ENCODE measurements at regions not wholly inside any gene's neighbourhood (a gene's known extent, or its start where the extent isn't known, plus 50 kb on each side); places are given as distances from the start of the nearest gene placed in this dataset.

- H3K56ac ChIP-seq (ENCODE audit: extremely low read depth, insufficient read depth, low read length), result no peak overlapping the region
- in situ Hi-C loops (cut with MboI; ENCODE audit: low sequenced_read_pairs) (loop anchor here (25.0 kb wide), 2 partner anchors 1292 to 1817 kb away; partner anchors contain the start of gene TEX47), dilution Hi-C loops (cut with HindIII; ENCODE audit: low sequenced_read_pairs, unreplicated experiment) (no loop called here), intact Hi-C loops (cut with micrococcal nuclease) (no loop called here)
- no peak overlapping the region for H3K9ac ChIP-seq (ENCODE audit: low read depth, low read length)
- no peak overlapping the region for H3K27ac ChIP-seq (ENCODE audit: insufficient read depth, low read length)
- no peak overlapping the region for H2AFZ ChIP-seq (replicated peaks; ENCODE audit: low read length, poor library complexity)
- no TSS peak for BruUV-seq (replicated peaks)
- H2BK5ac ChIP-seq (ENCODE audit: low read depth, low read length, poor library complexity, severe bottlenecking), result no peak overlapping the region
- no peak overlapping the region for H4K91ac ChIP-seq (ENCODE audit: insufficient read depth, low read depth, low read length)
- H2AK9ac ChIP-seq (replicated peaks; ENCODE audit: low read depth, low read length, poor library complexity), result no peak overlapping the region
- no peak overlapping the region for H3K14ac ChIP-seq (replicated peaks; ENCODE audit: low read depth, low read length)
- no peak overlapping the region for H4K8ac ChIP-seq (ENCODE audit: low read depth in 2 of 2, low read length in 2 of 2)
- no peak overlapping the region for H3K18ac ChIP-seq (ENCODE audit: low read depth, low read length)
- H3K4ac ChIP-seq (ENCODE audit: low read depth, low read length), result no peak overlapping the region
- no peak overlapping the region for H2BK120ac ChIP-seq (ENCODE audit: low read depth, low read length)
- no peak overlapping the region for H3K4me2 ChIP-seq (ENCODE audit: low read depth, low read length)
- H3K79me1 ChIP-seq (ENCODE audit: low read depth in 1 of 2, low read length in 2 of 2), result no peaks in the 10 kb centered on the region
- no peak overlapping the region for H3K23ac ChIP-seq (ENCODE audit: low read depth, low read length)
- H3K36me3 ChIP-seq (ENCODE audit: control insufficient read depth, insufficient read depth, low read length), result no peaks in the 10 kb centered on the region
- ChIA-PET POLR2A (ENCODE audit: unreplicated experiment) (no interaction called here), CTCF (no interaction called here)
- no peak for ATAC-seq (ENCODE audit: low read depth)
- DNase-seq, result no peak
- no peaks in the 10 kb centered on the region for H3K27me3 ChIP-seq (ENCODE audit: control insufficient read depth, insufficient read depth, low read length)
- no peak overlapping the region for H2BK20ac ChIP-seq (ENCODE audit: low read depth, low read length)
- no peaks in the 10 kb centered on the region for H3K9me1 ChIP-seq (ENCODE audit: insufficient read depth, low read length)
- no peaks in the 10 kb centered on the region for H4K20me1 ChIP-seq (ENCODE audit: insufficient read depth, low read length)
- no peak overlapping the region for H4K5ac ChIP-seq (ENCODE audit: low read depth, low read length)
- TF ChIP-seq MAZ (IDR thresholded peaks at IDR 0.05; ENCODE audit: borderline replicate concordance, low read depth, low read length), result no peak
- no peak for TF ChIP-seq USF2 (IDR thresholded peaks at IDR 0.05; ENCODE audit: low read depth, low read length)
- no peak for TF ChIP-seq NFE2L2 (IDR thresholded peaks at IDR 0.05; ENCODE audit: low read depth, low read length)
- TF ChIP-seq BHLHE40 (IDR thresholded peaks at IDR 0.05; ENCODE audit: low read depth, low read length), result no peak
- no peak for TF ChIP-seq RFX5 (IDR thresholded peaks at IDR 0.05; ENCODE audit: low read depth, low read length)
- TF ChIP-seq CHD1 (IDR thresholded peaks at IDR 0.05; ENCODE audit: low read depth, low read length), result no peak
- TF ChIP-seq CTCF (conservative IDR thresholded peaks at IDR 0.05; ENCODE audit: low read depth, low read length), result no peak
- no peak for TF ChIP-seq RCOR1 (IDR thresholded peaks at IDR 0.05; ENCODE audit: insufficient replicate concordance, low read length)
- TF ChIP-seq RAD21 (IDR thresholded peaks at IDR 0.05; ENCODE audit: low read length), result no peak
- TF ChIP-seq POLR2A (IDR thresholded peaks at IDR 0.05; ENCODE audit: low read depth, low read length), result no peak
- TF ChIP-seq FOS (IDR thresholded peaks at IDR 0.05; ENCODE audit: low read depth, low read length), result no peak
- TF ChIP-seq MAFK (IDR thresholded peaks at IDR 0.05; ENCODE audit: low read depth, low read length), result no peak
- no peak for TF ChIP-seq ELK1 (IDR thresholded peaks at IDR 0.05; ENCODE audit: borderline replicate concordance, low read depth, low read length)
- TF ChIP-seq MXI1 (IDR thresholded peaks at IDR 0.05; ENCODE audit: borderline replicate concordance, low read depth, low read length), result no peak
- TF ChIP-seq SMC3 (IDR thresholded peaks at IDR 0.05; ENCODE audit: low read depth, low read length), result no peak
- no peak for TF ChIP-seq CEBPB (IDR thresholded peaks at IDR 0.05; ENCODE audit: low read depth, low read length)
- no CpG with 5 or more reads among the region's 3 CpGs for WGBS, 2 experiments (ENCODE audit: extremely low coverage in 2 of 2, insufficient read length in 1 of 2)
- no peak overlapping the region for H3K4me3 ChIP-seq (ENCODE audit: insufficient read depth, low read depth, low read length)
- H3K9me3 ChIP-seq (ENCODE audit: control insufficient read depth, insufficient read depth, low read length), result no peaks in the 10 kb centered on the region
- no peak overlapping the region for H2BK15ac ChIP-seq (ENCODE audit: low read depth, low read length)
- no peaks in the 10 kb centered on the region for H3K4me1 ChIP-seq (ENCODE audit: control insufficient read depth, insufficient read depth, low read length)
- H2AK5ac ChIP-seq (ENCODE audit: low read depth, low read length), result no peak overlapping the region
These were observed 75.3 kb upstream of the STEAP1 start for GRCh38 chr7:90078921-90079320.

Data from IMR-90 (cell line).